DMS53 treated with DMSO at 0.1 percent for 48 hours (cell line): ENCODE measurements at regions not wholly inside any gene's neighbourhood (a gene's known extent, or its start where the extent isn't known, plus 50 kb on each side); places are given as distances from the start of the nearest gene placed in this dataset.

Source experiments
- DNase-seq: peaks from one replicate; lab custom pipeline; 2025; ENCODE audit not compliant: unreplicated experiment; lab: John Stamatoyannopoulos, UW

DNA sequence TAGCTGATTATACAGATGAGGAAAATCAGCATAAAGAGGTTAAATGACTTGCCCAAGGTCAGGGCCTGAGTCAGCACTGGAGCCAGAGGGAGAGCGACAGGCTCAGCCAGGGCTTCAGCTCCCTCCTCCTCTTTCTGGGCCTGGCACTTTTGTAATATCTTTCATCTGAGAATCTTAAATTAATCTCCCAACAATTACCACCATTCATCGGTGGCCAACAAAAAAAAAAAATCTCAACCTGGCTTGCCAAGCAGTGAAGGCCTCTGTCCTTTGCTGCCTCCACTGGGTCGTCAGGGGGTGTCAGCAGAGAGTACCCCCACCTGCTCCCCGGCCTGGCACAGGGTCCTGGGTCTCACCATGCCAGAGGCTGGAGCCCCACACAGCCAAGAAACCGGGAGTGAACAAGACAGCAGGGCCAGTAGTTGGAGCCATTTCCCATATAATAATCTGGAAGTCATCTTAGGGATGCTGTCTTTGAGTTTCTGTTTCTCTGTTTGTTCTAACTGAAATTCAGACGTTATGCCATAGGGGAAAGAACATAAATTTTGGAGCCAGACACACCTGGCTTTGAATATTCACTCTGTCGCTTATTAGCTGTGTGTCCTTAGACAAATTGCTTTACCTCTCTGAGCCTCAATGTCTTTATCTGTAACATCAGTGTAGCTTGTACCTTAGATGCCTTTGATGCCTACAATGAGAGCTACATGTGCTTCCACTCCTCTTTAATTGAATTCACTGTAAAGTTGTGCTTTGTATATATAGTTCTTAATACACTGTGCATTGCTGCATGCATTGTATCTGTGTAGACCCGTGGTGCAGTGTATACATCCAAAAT lies 299.9 kb upstream of the MSX2 start:
- no peak for DNase-seq

DNA sequence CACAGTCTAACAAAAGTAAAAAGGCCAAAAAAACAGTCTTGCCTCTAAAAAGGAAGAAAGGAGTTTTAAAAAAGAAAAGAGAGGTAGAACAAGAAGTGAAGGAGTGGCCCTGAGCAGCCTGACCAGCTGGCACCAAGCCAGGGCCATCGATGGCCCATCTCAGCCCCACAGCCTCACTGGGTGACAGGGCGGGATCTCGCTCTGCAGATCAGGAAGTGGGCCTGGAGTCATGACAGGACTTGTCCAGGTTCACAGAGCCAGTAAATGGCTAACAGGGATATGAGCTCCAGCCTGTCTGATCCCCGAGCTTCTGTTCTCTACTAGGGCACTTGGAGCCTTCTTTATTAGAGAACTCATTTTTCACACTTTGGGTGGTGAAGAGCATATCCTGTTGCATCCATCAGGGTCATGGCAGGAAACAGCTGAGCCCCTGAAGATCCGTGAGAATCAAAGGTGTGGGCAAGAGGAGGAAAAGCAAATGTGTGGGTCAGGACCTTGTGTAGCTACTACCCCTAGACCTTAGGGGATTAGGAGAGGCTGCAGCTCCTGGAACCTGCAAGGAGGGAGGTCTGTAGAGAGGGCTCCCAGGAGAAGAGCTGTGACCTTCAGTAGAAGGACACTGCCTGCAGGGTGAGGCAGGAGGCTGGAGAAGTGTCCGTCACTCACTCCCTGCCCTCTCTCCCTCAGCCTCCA lies 299.0 kb upstream of the MSX2 start:
- no peak for DNase-seq

GRCh38 chr5:174425964-174426290 lies 298.5 kb upstream of the MSX2 start:
- no peak for DNase-seq

DNA sequence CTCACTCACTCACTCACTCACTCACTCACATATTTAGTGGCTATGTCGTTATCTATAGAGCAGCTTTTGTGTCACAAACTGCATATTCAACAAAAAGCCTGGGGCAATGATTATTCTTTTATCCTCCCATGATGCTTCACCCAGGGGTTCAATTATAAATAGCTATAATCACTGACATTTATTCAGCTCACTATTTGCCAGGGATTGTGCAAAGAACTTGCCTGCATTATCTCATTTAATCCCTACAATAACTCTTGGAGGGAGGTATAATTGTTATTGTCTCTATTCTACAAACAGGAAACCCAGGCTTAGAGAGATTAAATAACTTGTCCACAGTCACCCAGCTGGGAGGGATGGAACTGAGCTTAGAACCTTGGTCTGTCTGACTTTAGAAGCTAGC lies 298.0 kb upstream of the MSX2 start:
- DNase-seq = no peak

DNA sequence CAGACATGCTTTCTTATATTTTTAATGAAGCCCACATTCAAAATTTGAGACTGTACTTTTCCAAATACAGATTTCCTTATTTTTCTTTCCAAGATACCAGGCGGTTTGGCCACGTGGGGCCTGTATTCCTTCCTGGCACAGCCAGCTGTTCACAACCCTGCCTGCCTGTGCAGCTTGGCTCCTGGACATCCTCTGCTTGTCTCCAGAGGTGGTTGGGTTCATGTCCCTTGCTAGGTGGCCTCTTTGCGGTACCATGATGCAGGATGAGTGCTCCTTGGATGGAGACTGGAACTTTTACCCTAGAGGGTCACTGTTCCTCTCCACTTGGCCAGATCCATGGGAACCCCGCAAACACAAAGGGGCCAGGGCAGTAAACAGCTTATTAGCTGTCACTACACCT lies 297.5 kb upstream of the MSX2 start:
- DNase-seq = no peak

DNA sequence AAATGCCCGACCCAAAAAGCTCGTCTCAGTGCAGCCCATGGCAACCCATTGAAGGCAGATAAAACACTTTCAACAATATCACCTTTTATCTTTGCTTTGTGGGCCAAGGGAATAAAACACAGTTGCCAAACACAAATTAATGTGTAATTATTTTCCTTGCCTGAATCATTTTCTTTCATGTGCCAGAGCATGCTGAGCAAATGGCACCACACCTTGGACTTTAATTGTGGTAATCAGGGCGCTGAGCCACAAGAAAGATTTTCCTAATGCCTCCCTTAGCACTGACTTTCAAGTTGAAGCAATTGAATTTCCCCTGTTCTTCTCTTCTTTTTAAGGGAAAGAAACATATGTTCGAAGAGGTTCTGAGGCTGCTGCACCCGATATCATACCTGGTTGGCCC lies 297.1 kb upstream of the MSX2 start:
- DNase-seq = no peak

DNA sequence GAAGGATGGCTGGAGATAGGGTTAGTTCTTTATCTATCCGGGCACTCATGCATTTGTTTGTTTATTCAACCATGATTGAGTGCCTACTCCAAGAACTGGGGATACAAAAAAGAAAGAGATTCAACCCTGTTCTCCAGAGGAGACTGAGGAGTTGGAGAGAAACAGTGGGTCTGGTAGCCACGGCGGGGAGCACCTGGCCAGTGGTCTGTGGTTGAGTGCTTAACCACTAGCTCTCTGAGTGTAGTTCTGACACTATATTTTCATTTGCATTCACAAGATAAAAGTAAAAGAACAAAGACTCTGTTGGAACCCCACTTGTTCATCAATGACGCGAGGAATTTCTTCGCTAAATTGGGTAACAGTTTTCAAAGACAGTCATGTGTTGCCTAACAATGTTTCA lies 295.5 kb upstream of the MSX2 start:
- DNase-seq = no peak

- no peak for DNase-seq
Measured at GRCh38 chr5:174430940-174431339, 293.4 kb upstream of the MSX2 start.

- no peak for DNase-seq
Measured at GRCh38 chr5:174431504-174431903, 292.9 kb upstream of the MSX2 start.

GRCh38 chr5:174433098-174433497 lies 291.3 kb upstream of the MSX2 start:
- no peak for DNase-seq

DNA sequence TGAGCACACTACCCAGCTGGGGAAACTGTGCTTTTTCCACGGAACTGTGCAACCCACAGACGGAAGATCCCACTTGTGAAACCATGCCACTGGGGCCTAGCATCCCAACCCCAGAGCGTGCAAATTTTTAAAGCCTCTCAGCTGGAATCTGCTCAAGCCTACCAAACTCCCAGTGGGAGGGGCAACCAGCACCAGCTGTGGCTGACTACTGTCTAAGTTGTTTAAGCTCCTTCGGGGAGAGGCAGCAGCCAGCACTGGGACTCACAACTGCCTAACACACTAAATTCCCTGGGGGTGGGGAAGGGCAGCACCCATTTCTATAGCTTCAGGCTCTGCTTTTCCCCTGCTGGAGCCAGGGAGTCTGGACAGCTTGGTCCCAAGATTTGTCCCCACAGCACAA lies 287.6 kb upstream of the MSX2 start:
- DNase-seq = no peak

GRCh38 chr5:174444479-174445188 lies 279.7 kb upstream of the MSX2 start:
- no peak for DNase-seq

DNA sequence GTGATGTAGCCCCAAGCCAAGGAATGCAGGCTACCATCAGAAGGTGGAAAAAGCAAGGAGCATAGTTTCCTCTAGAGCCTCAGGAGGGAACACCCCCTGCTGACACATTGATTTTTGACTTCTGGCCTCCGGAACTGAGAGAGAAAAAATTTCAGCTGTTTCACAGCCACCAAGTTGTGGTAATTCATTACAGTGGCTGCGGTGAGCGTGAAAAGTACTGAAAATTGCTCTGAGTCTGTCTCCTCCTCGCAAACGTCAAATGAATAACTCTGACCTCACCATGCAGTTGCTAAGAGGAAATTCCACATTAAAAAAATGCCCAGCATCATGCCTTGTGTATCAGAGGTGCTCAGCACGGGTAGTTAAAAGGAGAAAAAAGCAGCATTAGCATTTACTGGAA lies 277.9 kb upstream of the MSX2 start:
- DNase-seq = no peak

GRCh38 chr5:174446988-174447387 lies 277.4 kb upstream of the MSX2 start:
- DNase-seq = no peak

DNA sequence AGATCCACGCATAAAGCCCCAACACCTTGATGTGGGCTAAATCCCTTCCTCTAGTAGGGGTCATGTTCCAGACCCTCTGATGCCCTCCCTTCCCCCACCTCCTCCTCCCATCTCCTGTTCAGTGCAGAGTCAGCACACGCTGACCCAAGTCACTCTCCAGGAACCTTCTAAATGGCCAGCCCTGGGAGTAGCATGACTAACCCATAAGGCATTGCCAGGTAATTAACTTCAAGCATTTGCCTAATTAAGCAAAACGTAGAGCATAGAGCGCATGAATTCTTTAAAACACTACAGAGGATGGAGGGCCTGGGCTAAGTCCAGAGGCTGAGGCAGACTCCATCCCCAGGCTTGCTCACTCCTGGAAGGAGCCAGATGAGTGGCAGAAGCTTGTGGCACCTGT lies 276.3 kb upstream of the MSX2 start:
- DNase-seq = no peak

- no peak for DNase-seq
Measured at GRCh38 chr5:174448662-174449061, 275.7 kb upstream of the MSX2 start.

GRCh38 chr5:174453690-174454089 lies 270.7 kb upstream of the MSX2 start:
- no peak for DNase-seq

- no peak for DNase-seq
Measured at GRCh38 chr5:174454464-174454863, 269.9 kb upstream of the MSX2 start.

- DNase-seq = no peak
Measured at GRCh38 chr5:174454890-174455289, 269.5 kb upstream of the MSX2 start.

DNA sequence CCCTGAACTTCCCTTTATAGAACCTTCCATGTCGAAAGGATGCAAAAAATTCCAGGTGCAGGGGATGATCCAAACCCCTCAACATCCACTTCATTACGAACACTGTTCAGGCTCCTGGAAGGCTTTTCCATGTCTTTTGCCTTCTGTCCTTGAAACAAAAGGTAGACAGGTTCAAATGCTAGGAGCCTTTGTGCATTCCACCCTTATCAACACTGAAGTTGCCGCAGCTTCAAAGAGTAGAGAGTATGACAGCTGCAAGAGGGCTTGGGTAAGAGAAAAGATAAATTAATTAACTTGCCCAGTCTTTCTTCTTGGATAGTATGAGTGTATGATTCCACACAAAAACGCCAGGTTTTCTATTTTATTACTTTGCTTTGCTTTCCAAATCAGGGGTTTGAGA lies 269.1 kb upstream of the MSX2 start:
- DNase-seq = no peak

DNA sequence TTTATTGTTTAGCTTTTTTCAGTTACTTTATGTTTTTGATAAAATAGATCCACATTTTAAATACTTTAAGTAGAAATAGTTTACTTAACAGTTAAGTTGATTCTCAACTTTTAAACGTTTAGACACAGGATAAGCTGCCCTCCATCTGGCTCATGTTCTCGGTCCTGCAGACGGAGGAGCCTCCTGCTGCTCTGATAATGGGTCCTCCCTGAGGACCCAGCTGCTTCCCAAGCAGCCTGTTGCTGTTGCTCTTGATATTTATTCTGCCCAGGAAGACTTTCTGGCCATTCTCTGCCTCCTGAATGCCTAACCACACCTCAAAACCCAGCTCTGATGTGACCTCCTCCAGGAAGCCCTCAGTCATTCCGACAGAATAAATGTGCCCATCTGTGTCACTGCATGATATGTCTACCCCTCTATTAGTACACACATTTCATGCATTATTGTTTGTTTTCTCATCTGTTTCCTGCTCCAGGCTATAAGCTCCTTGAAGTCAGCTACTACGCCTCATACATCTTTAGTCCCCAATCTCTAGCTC lies 267.2 kb upstream of the MSX2 start:
- no peak for DNase-seq
